Neural cell (in vitro differentiated cells): ENCODE measurements at regions not wholly inside any gene's neighbourhood (a gene's known extent, or its start where the extent isn't known, plus 50 kb on each side); places are given as distances from the start of the nearest gene placed in this dataset.

Experiments
- H2AFZ ChIP-seq: fragments of 200-600, 300-800 bp; sonication (generic), shearing (Covaris generic); 2 replicates; pipeline ENCODE4 v1.6.0; 2014; ENCODE audit warnings: low read depth, mild to moderate bottlenecking, antibody characterized with exemption, low read length, moderate library complexity
- H3F3A ChIP-seq: fragments of 200-600 bp; shearing (Covaris generic); 2 replicates; pipeline ENCODE4 v1.6.1; 2016; ENCODE audit warnings: mild to moderate bottlenecking, moderate library complexity, mixed read lengths, antibody characterized with exemption, low read length; ENCODE audit not compliant: insufficient read depth, poor library complexity, severe bottlenecking
- H3K27ac ChIP-seq: fragments of 200-600, 300-800 bp; sonication (generic), shearing (Covaris generic); 2 replicates; pipeline ENCODE4 v1.5.1; 2014; ENCODE audit warnings: mild to moderate bottlenecking, low read length, moderate library complexity
- H3K27me3 ChIP-seq: fragments of 300-800, 200-600 bp; sonication (generic), shearing (Covaris generic); 2 replicates; pipeline ENCODE4 v1.6.0; 2014; ENCODE audit warnings: mild to moderate bottlenecking, low read depth, low read length, moderate library complexity; ENCODE audit not compliant: insufficient read depth
- H3K36me3 ChIP-seq: fragments of 300-800, 200-600 bp; sonication (generic), shearing (Covaris generic); 2 replicates; pipeline ENCODE4 v1.5.1; 2014; ENCODE audit warnings: mild to moderate bottlenecking, antibody characterized with exemption, low read length, moderate library complexity; ENCODE audit not compliant: insufficient read depth
- H3K4me2 ChIP-seq: fragments of 300-800, 200-600 bp; sonication (generic), shearing (Covaris generic); 2 replicates; pipeline ENCODE4 v1.6.0; 2014; ENCODE audit warnings: mild to moderate bottlenecking, low read length
- H3K4me3 ChIP-seq: fragments of 300-800, 200-600 bp; sonication (generic), shearing (Covaris generic); 2 replicates; pipeline ENCODE4 v1.5.1; 2014; ENCODE audit warnings: mild to moderate bottlenecking, low read length, moderate library complexity
- H3K79me2 ChIP-seq: fragments of 200-600 bp; shearing (Covaris generic); replicated peaks from 2 replicates; pipeline ENCODE4 v1.6.0; 2014; ENCODE audit warnings: mild to moderate bottlenecking, low read length, moderate library complexity; ENCODE audit not compliant: insufficient read depth
- H3K9ac ChIP-seq: fragments of 300-800, 200-600 bp; sonication (generic), shearing (Covaris generic); 2 replicates; pipeline ENCODE4 v1.6.1; 2016; ENCODE audit warnings: mild to moderate bottlenecking, low read length, mixed read lengths
- H3K9me2 ChIP-seq: fragments of 200-600 bp; shearing (Covaris generic); 2 replicates; pipeline ENCODE4 v1.6.1; 2016; ENCODE audit warnings: mild to moderate bottlenecking, low read length, mixed read lengths; ENCODE audit not compliant: insufficient read depth
- H3K9me3 ChIP-seq: fragments of 200-600, 300-800 bp; sonication (generic), shearing (Covaris generic); 2 replicates; pipeline ENCODE4 v1.6.1; 2016; ENCODE audit warnings: mild to moderate bottlenecking, mixed run types, low read length, moderate library complexity, mixed read lengths
- H4K20me1 ChIP-seq: fragments of 200-600 bp; shearing (Covaris generic); 2 replicates; pipeline ENCODE4 v1.6.1; 2016; ENCODE audit warnings: mild to moderate bottlenecking, mixed run types; ENCODE audit not compliant: insufficient read depth
- EP300 ChIP-seq: fragments of 450-650 bp; conservative IDR thresholded peaks from 2 replicates; pipeline ENCODE4 v1.6.1; 2014; ENCODE audit warnings: antibody characterized with exemption, mild to moderate bottlenecking, moderate library complexity; ENCODE audit not compliant: poor library complexity, severe bottlenecking
- EZH2 ChIP-seq: fragments of 200-600, 300-800 bp; shearing (Covaris generic), sonication (generic); IDR thresholded peaks from 2 replicates; pipeline ENCODE4 v1.6.1; 2014; ENCODE audit warnings: antibody characterized with exemption, low read length, borderline replicate concordance, mild to moderate bottlenecking; ENCODE audit not compliant: insufficient read depth, poor library complexity, severe bottlenecking
- MXI1 ChIP-seq: fragments of 450-650 bp; conservative IDR thresholded peaks from 2 replicates; pipeline ENCODE4 v1.6.1; 2014; ENCODE audit warnings: antibody characterized with exemption, mild to moderate bottlenecking; ENCODE audit not compliant: poor library complexity, severe bottlenecking
- POLR2AphosphoS5 ChIP-seq: IDR thresholded peaks from 2 replicates; pipeline ENCODE4 v1.6.1; 2012
- RAD21 ChIP-seq: fragments of 450-650 bp; conservative IDR thresholded peaks from 2 replicates; pipeline ENCODE4 v1.6.1; 2014; ENCODE audit warnings: antibody characterized with exemption, mild to moderate bottlenecking, moderate library complexity
- SMC3 ChIP-seq: fragments of 450-650 bp; conservative IDR thresholded peaks from 2 replicates; pipeline ENCODE4 v1.6.1; 2014; ENCODE audit warnings: antibody characterized with exemption, mild to moderate bottlenecking, moderate library complexity; ENCODE audit not compliant: poor library complexity
- TAF1 ChIP-seq: IDR thresholded peaks from 2 replicates; pipeline ENCODE4 v1.6.1; 2012; ENCODE audit warnings: low read depth
- TF ChIP-seq, protein P1 (sequence below): IDR thresholded peaks from 2 replicates; pipeline ENCODE4 v1.6.1; 2012; ENCODE audit warnings: borderline replicate concordance
- TF ChIP-seq, protein P2 (sequence below): fragments of 450-650 bp; IDR thresholded peaks from 2 replicates; pipeline ENCODE4 v1.5.1; 2014; ENCODE audit warnings: antibody characterized with exemption, mild to moderate bottlenecking, moderate library complexity; ENCODE audit not compliant: poor library complexity, severe bottlenecking

- no peak overlapping the region for H3K9ac ChIP-seq
- no peaks in the 10 kb centered on the region for H3K36me3 ChIP-seq
- H3F3A ChIP-seq, result no peaks in the 10 kb centered on the region
- H3K27ac ChIP-seq, result no peak overlapping the region
- H3K27me3 ChIP-seq, result no peaks in the 10 kb centered on the region
- no peaks in the 10 kb centered on the region for H4K20me1 ChIP-seq
- no peaks in the 10 kb centered on the region for H3K9me2 ChIP-seq
- no peak overlapping the region for H3K4me3 ChIP-seq
- TF ChIP-seq, protein P1, sequence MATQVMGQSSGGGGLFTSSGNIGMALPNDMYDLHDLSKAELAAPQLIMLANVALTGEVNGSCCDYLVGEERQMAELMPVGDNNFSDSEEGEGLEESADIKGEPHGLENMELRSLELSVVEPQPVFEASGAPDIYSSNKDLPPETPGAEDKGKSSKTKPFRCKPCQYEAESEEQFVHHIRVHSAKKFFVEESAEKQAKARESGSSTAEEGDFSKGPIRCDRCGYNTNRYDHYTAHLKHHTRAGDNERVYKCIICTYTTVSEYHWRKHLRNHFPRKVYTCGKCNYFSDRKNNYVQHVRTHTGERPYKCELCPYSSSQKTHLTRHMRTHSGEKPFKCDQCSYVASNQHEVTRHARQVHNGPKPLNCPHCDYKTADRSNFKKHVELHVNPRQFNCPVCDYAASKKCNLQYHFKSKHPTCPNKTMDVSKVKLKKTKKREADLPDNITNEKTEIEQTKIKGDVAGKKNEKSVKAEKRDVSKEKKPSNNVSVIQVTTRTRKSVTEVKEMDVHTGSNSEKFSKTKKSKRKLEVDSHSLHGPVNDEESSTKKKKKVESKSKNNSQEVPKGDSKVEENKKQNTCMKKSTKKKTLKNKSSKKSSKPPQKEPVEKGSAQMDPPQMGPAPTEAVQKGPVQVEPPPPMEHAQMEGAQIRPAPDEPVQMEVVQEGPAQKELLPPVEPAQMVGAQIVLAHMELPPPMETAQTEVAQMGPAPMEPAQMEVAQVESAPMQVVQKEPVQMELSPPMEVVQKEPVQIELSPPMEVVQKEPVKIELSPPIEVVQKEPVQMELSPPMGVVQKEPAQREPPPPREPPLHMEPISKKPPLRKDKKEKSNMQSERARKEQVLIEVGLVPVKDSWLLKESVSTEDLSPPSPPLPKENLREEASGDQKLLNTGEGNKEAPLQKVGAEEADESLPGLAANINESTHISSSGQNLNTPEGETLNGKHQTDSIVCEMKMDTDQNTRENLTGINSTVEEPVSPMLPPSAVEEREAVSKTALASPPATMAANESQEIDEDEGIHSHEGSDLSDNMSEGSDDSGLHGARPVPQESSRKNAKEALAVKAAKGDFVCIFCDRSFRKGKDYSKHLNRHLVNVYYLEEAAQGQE, result peak; percentile 39
- TF ChIP-seq POLR2AphosphoS5, result no peak
- peak overlapping the region; percentile 1 for H3K4me2 ChIP-seq
- H2AFZ ChIP-seq, result no peak overlapping the region
- H3K79me2 ChIP-seq, result no peaks in the 10 kb centered on the region
- no peaks in the 10 kb centered on the region for H3K9me3 ChIP-seq
Observed at GRCh38 chr2:22788749-22789327, 596.1 kb upstream of the KLHL29 start.

DNA sequence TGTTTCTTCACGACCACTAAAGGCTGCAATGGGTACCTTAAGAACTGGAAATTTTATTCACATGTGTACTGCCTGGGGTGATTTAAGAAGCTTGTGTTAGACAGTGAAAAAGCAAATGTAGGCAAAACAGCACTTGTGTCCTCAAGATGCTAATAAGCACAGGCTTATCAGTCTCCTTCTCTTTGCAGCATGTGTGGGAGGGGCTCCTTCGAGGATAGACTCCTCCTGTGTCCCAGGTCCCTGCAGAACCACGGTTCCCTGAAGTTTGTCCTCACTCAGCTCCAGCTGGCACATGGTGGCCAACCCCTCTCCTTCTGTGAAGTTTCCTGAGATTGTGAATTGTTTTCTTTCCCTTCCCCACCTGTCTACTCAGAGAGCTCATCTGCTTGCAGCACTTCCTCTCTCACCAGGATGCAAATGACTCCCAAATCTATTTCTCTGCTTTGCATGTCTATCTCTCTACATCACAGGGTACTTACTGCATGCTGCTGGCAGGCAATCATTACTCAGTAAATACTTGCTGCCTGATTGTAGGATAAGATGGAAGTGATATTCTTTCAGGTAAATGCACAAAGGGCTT is 589.6 kb upstream of the KLHL29 start:
- Histone ChIP-seq H3K36me3 (no peaks in the 10 kb centered on the region), H2AFZ (no peak overlapping the region), H3K9me3 (no peaks in the 10 kb centered on the region), H3K79me2 (no peaks in the 10 kb centered on the region), H3K4me2 (no peak overlapping the region), H4K20me1 (no peaks in the 10 kb centered on the region), H3K9ac (no peak overlapping the region), H3K27ac (peak overlapping the region; percentile 45), H3K27me3 (no peaks in the 10 kb centered on the region), H3K9me2 (no peaks in the 10 kb centered on the region), H3K4me3 (peak overlapping the region; percentile 34), H3F3A (no peaks in the 10 kb centered on the region)
- TF ChIP-seq, protein P2, sequence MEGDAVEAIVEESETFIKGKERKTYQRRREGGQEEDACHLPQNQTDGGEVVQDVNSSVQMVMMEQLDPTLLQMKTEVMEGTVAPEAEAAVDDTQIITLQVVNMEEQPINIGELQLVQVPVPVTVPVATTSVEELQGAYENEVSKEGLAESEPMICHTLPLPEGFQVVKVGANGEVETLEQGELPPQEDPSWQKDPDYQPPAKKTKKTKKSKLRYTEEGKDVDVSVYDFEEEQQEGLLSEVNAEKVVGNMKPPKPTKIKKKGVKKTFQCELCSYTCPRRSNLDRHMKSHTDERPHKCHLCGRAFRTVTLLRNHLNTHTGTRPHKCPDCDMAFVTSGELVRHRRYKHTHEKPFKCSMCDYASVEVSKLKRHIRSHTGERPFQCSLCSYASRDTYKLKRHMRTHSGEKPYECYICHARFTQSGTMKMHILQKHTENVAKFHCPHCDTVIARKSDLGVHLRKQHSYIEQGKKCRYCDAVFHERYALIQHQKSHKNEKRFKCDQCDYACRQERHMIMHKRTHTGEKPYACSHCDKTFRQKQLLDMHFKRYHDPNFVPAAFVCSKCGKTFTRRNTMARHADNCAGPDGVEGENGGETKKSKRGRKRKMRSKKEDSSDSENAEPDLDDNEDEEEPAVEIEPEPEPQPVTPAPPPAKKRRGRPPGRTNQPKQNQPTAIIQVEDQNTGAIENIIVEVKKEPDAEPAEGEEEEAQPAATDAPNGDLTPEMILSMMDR, result no peak
- TF ChIP-seq, protein P1, result peak; percentile 32
- no peak for TF ChIP-seq EZH2
- no peak for TF ChIP-seq TAF1
- no peak for TF ChIP-seq MXI1
- TF ChIP-seq EP300, result peak; percentile 75
- TF ChIP-seq RAD21, result peak; percentile 38
- peak; percentile 27 for TF ChIP-seq SMC3
- peak; percentile 60 for TF ChIP-seq POLR2AphosphoS5
